ENCODE measurements at regions not wholly inside any gene's neighbourhood (a gene's known extent, or its start where the extent isn't known, plus 50 kb on each side); places are given as distances from the start of the nearest gene placed in this dataset.

GRCh38 chr3:25964141-25964540 lies 174.3 kb downstream of the OXSM start:
- no peak for DNase-seq (ENCODE audit: low read depth, low spot score)
- no peak for TF ChIP-seq CTCF (conservative IDR thresholded peaks at IDR 0.05)
- Mint-ChIP-seq H3K36me3 (ENCODE audit: low read depth) (no peaks in the 10 kb centered on the region), H3K4me1 (no peaks in the 10 kb centered on the region), H3K27me3 (ENCODE audit: low read depth) (no peaks in the 10 kb centered on the region), H3K27ac (ENCODE audit: unreplicated experiment) (no peak overlapping the region), H3K4me3 (no peak overlapping the region), H3K9me3 (no peaks in the 10 kb centered on the region)

GRCh38 chr3:25967385-25967784 lies 177.5 kb downstream of the OXSM start:
- Mint-ChIP-seq H3K27ac (ENCODE audit: unreplicated experiment) (no peak overlapping the region), H3K4me3 (no peak overlapping the region), H3K9me3 (no peaks in the 10 kb centered on the region), H3K4me1 (no peaks in the 10 kb centered on the region), H3K36me3 (ENCODE audit: low read depth) (no peaks in the 10 kb centered on the region), H3K27me3 (ENCODE audit: low read depth) (no peaks in the 10 kb centered on the region)
- no peak for TF ChIP-seq CTCF (conservative IDR thresholded peaks at IDR 0.05)
- DNase-seq (ENCODE audit: low read depth, low spot score): no peak

- H3K9me3 Mint-ChIP-seq: no peaks in the 10 kb centered on the region
- H3K36me3 Mint-ChIP-seq (ENCODE audit: low read depth): no peaks in the 10 kb centered on the region
- no peaks in the 10 kb centered on the region for H3K4me1 Mint-ChIP-seq
- H3K4me3 Mint-ChIP-seq: no peak overlapping the region
- H3K27me3 Mint-ChIP-seq (ENCODE audit: low read depth): no peaks in the 10 kb centered on the region
- no peak for DNase-seq (ENCODE audit: low read depth, low spot score)
- no peak for TF ChIP-seq CTCF (conservative IDR thresholded peaks at IDR 0.05)
- H3K27ac Mint-ChIP-seq (ENCODE audit: unreplicated experiment): no peak overlapping the region
These were observed 181.8 kb downstream of the OXSM start for GRCh38 chr3:25971736-25972135.

GRCh38 chr3:25973122-25973521 lies 183.2 kb downstream of the OXSM start:
- Mint-ChIP-seq H3K4me3 (no peak overlapping the region), H3K36me3 (ENCODE audit: low read depth) (no peaks in the 10 kb centered on the region), H3K27me3 (ENCODE audit: low read depth) (no peaks in the 10 kb centered on the region), H3K4me1 (no peaks in the 10 kb centered on the region), H3K27ac (ENCODE audit: unreplicated experiment) (no peak overlapping the region), H3K9me3 (no peaks in the 10 kb centered on the region)
- TF ChIP-seq CTCF (conservative IDR thresholded peaks at IDR 0.05): no peak
- no peak for DNase-seq (ENCODE audit: low read depth, low spot score)

- peaks cover 5% of the 10 kb centered on the region for H3K9me3 Mint-ChIP-seq
- no peaks in the 10 kb centered on the region for H3K27me3 Mint-ChIP-seq (ENCODE audit: low read depth)
These were observed 192.9 kb downstream of the OXSM start for GRCh38 chr3:25982756-25983155.

More at GRCh38 chr3:25982756-25983155, 192.9 kb downstream of the OXSM start:
- Mint-ChIP-seq H3K27ac (ENCODE audit: unreplicated experiment) (no peak overlapping the region), H3K36me3 (ENCODE audit: low read depth) (no peaks in the 10 kb centered on the region), H3K4me3 (no peak overlapping the region), H3K4me1 (no peaks in the 10 kb centered on the region)
- no peak for TF ChIP-seq CTCF (conservative IDR thresholded peaks at IDR 0.05)
- DNase-seq (ENCODE audit: low read depth, low spot score): no peak

All from neural crest cell (in vitro differentiated cells).